Neuronal stem cell (in vitro differentiated cells): ENCODE measurements at regions not wholly inside any gene's neighbourhood (a gene's known extent, or its start where the extent isn't known, plus 50 kb on each side); places are given as distances from the start of the nearest gene placed in this dataset.

ENCODE experiments used
- DNase-seq: peaks from one replicate; pipeline ENCODE4 v3.0.0-alpha.2; 2013; ENCODE audit warnings: low spot score
- H2AFZ ChIP-seq: one replicate; pipeline ENCODE4 v1.6.1; 2013; ENCODE audit warnings: mild to moderate bottlenecking, low read length, inconsistent platforms
- H2AK5ac ChIP-seq: 2 replicates; pipeline ENCODE4 v1.6.1; 2013; ENCODE audit warnings: low read depth, mild to moderate bottlenecking, inconsistent platforms, low read length, moderate library complexity, mixed read lengths
- H2BK120ac ChIP-seq: 2 replicates; pipeline ENCODE4 v1.6.1; 2013; ENCODE audit warnings: low read depth, mild to moderate bottlenecking, inconsistent platforms, low read length, moderate library complexity, mixed read lengths
- H2BK12ac ChIP-seq: one replicate; pipeline ENCODE4 v1.6.1; 2013; ENCODE audit warnings: low read length, inconsistent platforms
- H2BK15ac ChIP-seq: 2 replicates; pipeline ENCODE4 v1.6.1; 2013; ENCODE audit warnings: mild to moderate bottlenecking, low read length, inconsistent platforms, mixed read lengths
- H2BK5ac ChIP-seq: one replicate; pipeline ENCODE4 v1.6.1; 2013; ENCODE audit warnings: inconsistent platforms, mild to moderate bottlenecking, low read length, moderate library complexity
- H3K14ac ChIP-seq: one replicate; pipeline ENCODE4 v1.6.1; 2013; ENCODE audit warnings: low read length, inconsistent platforms
- H3K18ac ChIP-seq: 2 replicates; pipeline ENCODE4 v1.6.1; 2013; ENCODE audit warnings: low read length, inconsistent platforms
- H3K23ac ChIP-seq: 2 replicates; pipeline ENCODE4 v1.6.1; 2013; ENCODE audit warnings: low read depth, mild to moderate bottlenecking, mixed read lengths, low read length, inconsistent platforms; ENCODE audit not compliant: poor library complexity
- H3K27ac ChIP-seq: replicated peaks from 3 replicates; pipeline ENCODE4 v1.5.1; 2013; ENCODE audit warnings: low read length, inconsistent platforms
- H3K27me3 ChIP-seq, 3 experiments: 2 replicates each; pipeline ENCODE4 v1.6.1; 2013; ENCODE audit warnings: low read length in 3 of 3, mild to moderate bottlenecking in 2 of 3, inconsistent platforms in 1 of 3, low read depth in 1 of 3, mixed read lengths in 1 of 3, moderate library complexity in 1 of 3; ENCODE audit not compliant: control insufficient read depth in 3 of 3, insufficient read depth in 3 of 3
- H3K36me3 ChIP-seq, 2 donors: replicated peaks in 1 of 2; 2 replicates each; pipeline ENCODE4 v1.6.1; 2013; ENCODE audit warnings: low read length in 2 of 2; ENCODE audit not compliant: control insufficient read depth in 2 of 2, insufficient read depth in 2 of 2
- H3K4ac ChIP-seq: 2 replicates; pipeline ENCODE4 v1.6.1; 2013; ENCODE audit warnings: inconsistent platforms, mild to moderate bottlenecking, low read length, moderate library complexity
- H3K4me1 ChIP-seq, 2 donors: 1 replicate in 1 of 2; 2 replicates in 1 of 2; pipeline ENCODE4 v1.6.1; 2013; ENCODE audit warnings: low read length in 2 of 2, low read depth in 1 of 2; ENCODE audit not compliant: control insufficient read depth in 2 of 2, insufficient read depth in 1 of 2
- H3K4me2 ChIP-seq: one replicate; pipeline ENCODE4 v1.6.1; 2013; ENCODE audit warnings: mild to moderate bottlenecking, low read length, inconsistent platforms; ENCODE audit not compliant: insufficient read depth, poor library complexity, severe bottlenecking
- H3K4me3 ChIP-seq, 2 donors: 2 replicates each; pipeline ENCODE4 v1.5.1; 2013; ENCODE audit warnings: low read length in 2 of 2, mild to moderate bottlenecking in 2 of 2, inconsistent platforms in 1 of 2, moderate library complexity in 1 of 2
- H3K79me1 ChIP-seq: one replicate; pipeline ENCODE4 v1.6.1; 2013; ENCODE audit warnings: low read depth, mild to moderate bottlenecking, inconsistent platforms, low read length, moderate library complexity
- H3K9ac ChIP-seq: one replicate; pipeline ENCODE4 v1.6.1; 2013; ENCODE audit warnings: mild to moderate bottlenecking, low read depth, low read length, inconsistent platforms; ENCODE audit not compliant: poor library complexity
- H3K9me3 ChIP-seq, 2 donors: replicated peaks in 1 of 2; 2 replicates each; pipeline versions ENCODE3 to v1.6.1; 2013; ENCODE audit warnings: low read length in 2 of 2, mild to moderate bottlenecking in 2 of 2, inconsistent platforms in 1 of 2, low read depth in 1 of 2, mixed read lengths in 1 of 2, moderate library complexity in 1 of 2; ENCODE audit not compliant: control insufficient read depth in 2 of 2, insufficient read depth in 1 of 2
- H4K8ac ChIP-seq: one replicate; pipeline ENCODE4 v1.6.1; 2013; ENCODE audit warnings: low read depth, mild to moderate bottlenecking, inconsistent platforms, low read length, moderate library complexity
- H4K91ac ChIP-seq: one replicate; pipeline ENCODE4 v1.6.1; 2013; ENCODE audit warnings: low read length, low read depth, mild to moderate bottlenecking, inconsistent platforms; ENCODE audit not compliant: poor library complexity
- WGBS, 2 donors: extraction: QIAGEN DNeasy Blood & Tissue Kit; methylation state at CpG; one replicate each; pipeline ENCODE4 v1.1.7; 2013; ENCODE audit warnings: missing lambda C conversion rate in 2 of 2, mixed read lengths in 1 of 2; ENCODE audit not compliant: insufficient read length in 2 of 2, insufficient replicate concordance in 1 of 2; ENCODE audit errors: extremely low coverage in 2 of 2; 5-methylcytosine and 5-hydroxymethylcytosine counted together

- Histone ChIP-seq H2BK12ac (no peak overlapping the region), H3K4ac (no peak overlapping the region), H3K27me3 (no peaks in the 10 kb centered on the region), H3K36me3 (no peaks in the 10 kb centered on the region), H2BK120ac (no peak overlapping the region), H3K18ac (no peak overlapping the region), H3K14ac (no peak overlapping the region), H2BK5ac (no peak overlapping the region), H4K8ac (no peak overlapping the region), H3K4me3 (no peak overlapping the region), H3K4me1 (no peaks in the 10 kb centered on the region), H3K9ac (no peak overlapping the region), H3K23ac (no peak overlapping the region), H3K27ac (no peak overlapping the region), H4K91ac (no peak overlapping the region), H3K4me2 (no peak overlapping the region), H3K79me1 (no peaks in the 10 kb centered on the region), H2BK15ac (no peak overlapping the region), H2AK5ac (no peak overlapping the region), H3K9me3 (peaks cover 5 to 8% of the 10 kb centered on the region in 2 donors), H2AFZ (no peak overlapping the region)
- no CpG with 5 or more reads among the region's 2 CpGs for WGBS, 2 donors
- DNase-seq, result no peak
Observed at GRCh38 chr5:26563979-26564378, 474.4 kb downstream of the CDH9 start.

GRCh38 chr5:26553079-26553478 lies 485.3 kb downstream of the CDH9 start:
- no CpG with 5 or more reads among the region's 2 CpGs for WGBS, 2 donors
- H3K27ac ChIP-seq, result no peak overlapping the region
- no peak overlapping the region for H3K4me2 ChIP-seq
- H3K9ac ChIP-seq, result no peak overlapping the region
- H3K9me3 ChIP-seq, result peaks cover 0 to 12% of the 10 kb centered on the region in 2 donors
- H3K36me3 ChIP-seq, result no peaks in the 10 kb centered on the region
- H2BK15ac ChIP-seq, result no peak overlapping the region
- no peaks in the 10 kb centered on the region for H3K79me1 ChIP-seq
- H4K8ac ChIP-seq, result no peak overlapping the region
- no peak overlapping the region for H3K14ac ChIP-seq
- H3K4me1 ChIP-seq, result peaks cover 0 to 8% of the 10 kb centered on the region in 2 donors
- H3K4ac ChIP-seq, result no peak overlapping the region
- no peak overlapping the region for H4K91ac ChIP-seq
- no peak overlapping the region for H3K23ac ChIP-seq
- H3K27me3 ChIP-seq, result no peaks in the 10 kb centered on the region
- H2BK5ac ChIP-seq, result no peak overlapping the region
- H2BK120ac ChIP-seq, result no peak overlapping the region
- no peak overlapping the region for H2AK5ac ChIP-seq
- no peak overlapping the region for H3K4me3 ChIP-seq
- peak; percentile 67 for DNase-seq
- H3K18ac ChIP-seq, result no peak overlapping the region
- no peak overlapping the region for H2BK12ac ChIP-seq
- no peak overlapping the region for H2AFZ ChIP-seq

- Histone ChIP-seq H3K4me2 (no peak overlapping the region), H3K23ac (no peak overlapping the region), H3K79me1 (no peaks in the 10 kb centered on the region), H3K4me3 (no peak overlapping the region), H2BK12ac (no peak overlapping the region), H3K14ac (no peak overlapping the region), H4K8ac (no peak overlapping the region), H3K18ac (no peak overlapping the region), H4K91ac (no peak overlapping the region), H3K4ac (no peak overlapping the region), H2AK5ac (no peak overlapping the region), H3K27me3 (no peaks in the 10 kb centered on the region), H2BK120ac (no peak overlapping the region), H3K27ac (no peak overlapping the region), H2AFZ (no peak overlapping the region), H3K9ac (no peak overlapping the region), H3K36me3 (no peaks in the 10 kb centered on the region), H2BK5ac (no peak overlapping the region), H3K9me3 (peaks cover 0 to 16% of the 10 kb centered on the region in 2 donors), H2BK15ac (no peak overlapping the region), H3K4me1 (no peaks in the 10 kb centered on the region)
- no CpG with 5 or more reads among the region's 1 CpG for WGBS, 2 donors
- DNase-seq, result no peak
Observed at GRCh38 chr5:26543987-26544386, 494.4 kb downstream of the CDH9 start.

GRCh38 chr5:26538226-26538625 lies 500.2 kb downstream of the CDH9 start:
- Histone ChIP-seq H3K79me1 (no peaks in the 10 kb centered on the region), H3K36me3 (no peaks in the 10 kb centered on the region), H3K4me3 (no peak overlapping the region), H2AFZ (peak overlapping the region; percentile 44), H4K91ac (no peak overlapping the region), H3K14ac (no peak overlapping the region), H2AK5ac (no peak overlapping the region), H3K9me3 (peaks cover 0 to 12% of the 10 kb centered on the region in 2 donors), H3K18ac (no peak overlapping the region), H3K9ac (no peak overlapping the region), H3K23ac (no peak overlapping the region), H3K4me2 (no peak overlapping the region), H3K27ac (no peak overlapping the region), H2BK15ac (no peak overlapping the region), H2BK12ac (no peak overlapping the region), H2BK5ac (no peak overlapping the region), H2BK120ac (no peak overlapping the region), H3K4ac (no peak overlapping the region), H3K4me1 (no peaks in the 10 kb centered on the region), H3K27me3 (no peaks in the 10 kb centered on the region), H4K8ac (no peak overlapping the region)
- no peak for DNase-seq
- no CpG with 5 or more reads among the region's 1 CpG for WGBS, 2 donors
